A673 (cell line): ENCODE measurements at regions not wholly inside any gene's neighbourhood (a gene's known extent, or its start where the extent isn't known, plus 50 kb on each side); places are given as distances from the start of the nearest gene placed in this dataset.

Experiments used
- BruUV-seq: library from RNA; stranded (reverse); fragments of 400-500 nt; replicated peaks from 2 replicates; lab custom pipeline; 2021; lab: Mats Ljungman, UMichigan
- CTCF ChIA-PET: fragments of 300-600 bp; sonication (Branson Sonifier 250); formaldehyde crosslinking; loops from one replicate; lab custom pipeline; 2022; ENCODE audit warnings: antibody characterized with exemption; lab: Charles Lee
- POLR2A ChIA-PET: fragments of 300-600 bp; sonication (Branson Sonifier 250); formaldehyde crosslinking; loops from one replicate; lab custom pipeline; 2022; ENCODE audit warnings: antibody characterized with exemption; ENCODE audit not compliant: low non-redundant PET; lab: Charles Lee
- DNase-seq: peaks from one replicate; pipeline ENCODE4 v3.0.0-alpha.2; 2015; ENCODE audit warnings: low spot score
- H3K27ac ChIP-seq: fragments of 200-600 bp; sonication (generic); 2 replicates; pipeline ENCODE4 v1.5.1; 2016; ENCODE audit warnings: mixed run types, low read depth, mild to moderate bottlenecking, mixed read lengths, antibody characterized with exemption, low read length; ENCODE audit not compliant: poor library complexity, severe bottlenecking
- H3K27me3 ChIP-seq: fragments of 200-600 bp; sonication (generic); replicated peaks from 2 replicates; pipeline ENCODE4 v1.6.1; 2017; ENCODE audit warnings: mixed run types, low read depth, mild to moderate bottlenecking, mixed read lengths, antibody characterized with exemption, low read length; ENCODE audit not compliant: insufficient read depth, poor library complexity
- H3K36me3 ChIP-seq: fragments of 200-600 bp; sonication (generic); 2 replicates; pipeline ENCODE4 v1.6.1; 2016; ENCODE audit warnings: mixed run types, mild to moderate bottlenecking, mixed read lengths, antibody characterized with exemption, low read length; ENCODE audit not compliant: insufficient read depth, poor library complexity, severe bottlenecking
- H3K4me1 ChIP-seq: fragments of 200-600 bp; sonication (generic); 2 replicates; pipeline ENCODE4 v1.6.1; 2017; ENCODE audit warnings: mixed run types, mild to moderate bottlenecking, mixed read lengths, antibody characterized with exemption, low read length; ENCODE audit not compliant: insufficient read depth, poor library complexity, severe bottlenecking
- H3K4me3 ChIP-seq: fragments of 200-600 bp; sonication (generic); 2 replicates; pipeline ENCODE4 v1.5.1; 2016; ENCODE audit warnings: low read depth, mixed run types, mild to moderate bottlenecking, mixed read lengths, low read length; ENCODE audit not compliant: poor library complexity, severe bottlenecking
- H3K9me3 ChIP-seq: fragments of 200-600 bp; sonication (generic); 2 replicates; pipeline ENCODE4 v1.6.1; 2016; ENCODE audit warnings: mixed run types, low read depth, mild to moderate bottlenecking, mixed read lengths, antibody characterized with exemption, low read length; ENCODE audit not compliant: poor library complexity, severe bottlenecking
- EZH2 ChIP-seq: fragments of 200-600 bp; sonication (generic); IDR thresholded peaks from 2 replicates; pipeline ENCODE4 v1.6.1; 2017; ENCODE audit warnings: borderline replicate concordance, low read depth, mild to moderate bottlenecking, mixed read lengths, antibody characterized with exemption, low read length; ENCODE audit not compliant: poor library complexity, severe bottlenecking
- intact Hi-C: fragments of 100-400 bp; cut with micrococcal nuclease; formaldehyde crosslinking; loops from one replicate; pipeline ENCODE4 v1.10.0; 2022; ENCODE audit not compliant: unreplicated experiment
- TF ChIP-seq, protein P1 (sequence below): fragments of 300-800, 200-600 bp; sonication (generic); conservative IDR thresholded peaks from 2 replicates; pipeline ENCODE4 v1.5.1; 2017; ENCODE audit warnings: low read depth, mild to moderate bottlenecking, antibody characterized with exemption, low read length, moderate library complexity, mixed read lengths

DNA sequence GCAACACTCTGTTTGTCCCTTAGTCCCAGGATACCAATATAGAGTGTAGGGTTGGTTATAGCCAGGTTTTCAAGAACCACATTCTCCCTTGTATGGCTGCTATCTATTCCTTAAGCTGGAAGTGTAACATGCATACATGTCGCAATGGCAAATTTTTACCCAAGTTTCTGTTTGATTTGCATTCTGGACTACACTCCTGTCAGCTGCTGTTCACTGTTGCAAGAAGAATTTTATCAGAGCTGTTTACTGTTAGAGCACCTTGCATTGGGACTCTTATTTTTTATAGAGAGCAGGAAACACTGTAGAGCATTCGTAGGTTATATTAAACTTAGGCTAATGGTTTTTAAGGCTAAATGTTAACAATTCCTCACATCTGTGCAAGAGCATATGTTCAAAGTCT, 376.0 kb upstream of the LRFN5 start:
- Histone ChIP-seq H3K4me3 (no peak overlapping the region), H3K9me3 (no peaks in the 10 kb centered on the region), H3K36me3 (no peaks in the 10 kb centered on the region), H3K27me3 (no peaks in the 10 kb centered on the region), H3K4me1 (no peaks in the 10 kb centered on the region), H3K27ac (no peak overlapping the region)
- CTCF ChIA-PET = no interaction called here
- POLR2A ChIA-PET = no interaction called here
- no peak for DNase-seq
- no TSS peak for BruUV-seq
- intact Hi-C loops = no loop called here
- TF ChIP-seq, protein P1, sequence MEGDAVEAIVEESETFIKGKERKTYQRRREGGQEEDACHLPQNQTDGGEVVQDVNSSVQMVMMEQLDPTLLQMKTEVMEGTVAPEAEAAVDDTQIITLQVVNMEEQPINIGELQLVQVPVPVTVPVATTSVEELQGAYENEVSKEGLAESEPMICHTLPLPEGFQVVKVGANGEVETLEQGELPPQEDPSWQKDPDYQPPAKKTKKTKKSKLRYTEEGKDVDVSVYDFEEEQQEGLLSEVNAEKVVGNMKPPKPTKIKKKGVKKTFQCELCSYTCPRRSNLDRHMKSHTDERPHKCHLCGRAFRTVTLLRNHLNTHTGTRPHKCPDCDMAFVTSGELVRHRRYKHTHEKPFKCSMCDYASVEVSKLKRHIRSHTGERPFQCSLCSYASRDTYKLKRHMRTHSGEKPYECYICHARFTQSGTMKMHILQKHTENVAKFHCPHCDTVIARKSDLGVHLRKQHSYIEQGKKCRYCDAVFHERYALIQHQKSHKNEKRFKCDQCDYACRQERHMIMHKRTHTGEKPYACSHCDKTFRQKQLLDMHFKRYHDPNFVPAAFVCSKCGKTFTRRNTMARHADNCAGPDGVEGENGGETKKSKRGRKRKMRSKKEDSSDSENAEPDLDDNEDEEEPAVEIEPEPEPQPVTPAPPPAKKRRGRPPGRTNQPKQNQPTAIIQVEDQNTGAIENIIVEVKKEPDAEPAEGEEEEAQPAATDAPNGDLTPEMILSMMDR = no peak
- TF ChIP-seq EZH2 = no peak

GRCh38 chr14:41229824-41230223, 376.9 kb upstream of the LRFN5 start:
- Histone ChIP-seq H3K27me3 (no peaks in the 10 kb centered on the region), H3K4me3 (no peak overlapping the region), H3K36me3 (no peaks in the 10 kb centered on the region), H3K4me1 (no peaks in the 10 kb centered on the region), H3K27ac (no peak overlapping the region), H3K9me3 (no peaks in the 10 kb centered on the region)
- no peak for DNase-seq
- CTCF ChIA-PET = no interaction called here
- POLR2A ChIA-PET = no interaction called here
- TF ChIP-seq, protein P1 = no peak
- TF ChIP-seq EZH2 = no peak
- intact Hi-C loops = no loop called here
- BruUV-seq = no TSS peak

DNA sequence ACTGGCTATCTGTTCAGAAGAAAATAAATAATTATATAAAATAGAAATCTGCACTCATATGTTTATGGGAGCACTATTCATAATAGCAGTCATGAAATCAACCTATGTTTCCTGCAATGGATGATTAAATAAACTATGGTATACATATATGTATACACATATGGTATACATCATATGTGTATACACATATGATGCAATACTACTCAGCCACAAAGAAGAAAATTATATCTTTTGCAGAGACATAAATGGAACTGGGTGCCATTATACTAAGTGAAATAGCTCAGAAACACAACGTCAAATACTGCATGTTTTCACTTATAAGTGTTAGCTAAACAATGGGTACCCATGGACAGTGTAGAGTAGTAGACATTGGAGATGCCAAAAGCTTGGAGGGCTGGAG, 381.2 kb upstream of the LRFN5 start:
- CTCF ChIA-PET = no interaction called here
- no TSS peak for BruUV-seq
- intact Hi-C loops = no loop called here

More for the DNA sequence above, 381.2 kb upstream of the LRFN5 start:
- no peak for DNase-seq
- POLR2A ChIA-PET = no interaction called here
- Histone ChIP-seq H3K36me3 (no peaks in the 10 kb centered on the region), H3K27me3 (no peaks in the 10 kb centered on the region), H3K9me3 (no peaks in the 10 kb centered on the region), H3K27ac (no peak overlapping the region), H3K4me1 (no peaks in the 10 kb centered on the region), H3K4me3 (no peak overlapping the region)
- TF ChIP-seq, protein P1 = no peak
- TF ChIP-seq EZH2 = no peak
